ENCODE measurements at regions not wholly inside any gene's neighbourhood (a gene's known extent, or its start where the extent isn't known, plus 50 kb on each side); places are given as distances from the start of the nearest gene placed in this dataset.

DNA sequence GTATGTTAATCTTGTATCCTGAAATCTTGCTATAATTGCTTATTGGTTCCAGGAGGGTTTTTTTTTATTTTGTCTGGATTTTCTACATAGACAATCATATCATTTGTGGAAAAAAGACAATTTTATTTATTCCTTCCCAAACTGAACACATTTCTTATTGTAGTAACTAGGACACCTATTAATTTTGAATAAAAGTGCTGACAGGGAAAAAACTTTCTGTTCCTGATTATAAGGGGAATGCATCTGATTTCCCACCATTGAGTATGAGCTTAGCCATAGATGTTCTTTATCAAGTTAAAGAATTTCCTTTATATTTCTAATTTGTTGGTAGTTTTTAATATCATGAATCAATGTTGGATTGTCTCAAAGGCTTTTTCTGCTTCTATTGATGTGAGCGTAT lies 460.7 kb upstream of the CNTN3 start:
- Histone ChIP-seq H3K79me2 (ENCODE audit: control insufficient read depth, insufficient read depth, low read length) (no peaks in the 10 kb centered on the region), H2AFZ (ENCODE audit: control insufficient read depth, low read depth, low read length) (no peak overlapping the region), H3K27ac (ENCODE audit: control insufficient read depth, insufficient read depth) (no peak overlapping the region), H3K9ac (ENCODE audit: control insufficient read depth, insufficient read depth, low read length) (no peak overlapping the region), H3K4me1 (ENCODE audit: control insufficient read depth, insufficient read depth, low read length) (no peaks in the 10 kb centered on the region), H3K4me2 (ENCODE audit: control insufficient read depth, insufficient read depth) (no peak overlapping the region), H3K9me3 (replicated peaks; ENCODE audit: control insufficient read depth, insufficient read depth, low read length) (no peaks in the 10 kb centered on the region), H3K27me3 (replicated peaks in 1 of 2; ENCODE audit: control insufficient read depth in 2 of 2, insufficient read depth in 2 of 2, low read length in 1 of 2) (no peaks in the 10 kb centered on the region), H3K36me3 (ENCODE audit: control insufficient read depth in 2 of 2, insufficient read depth in 2 of 2, low read length in 1 of 2) (no peaks in the 10 kb centered on the region), H3K4me3 (no peak overlapping the region), H4K20me1 (ENCODE audit: control insufficient read depth, insufficient read depth) (no peaks in the 10 kb centered on the region)
- no TSS peak for BruUV-seq (replicated peaks)
- ChIA-PET CTCF (no interaction called here), POLR2A (no interaction called here), SMC1A (ENCODE audit: uncharacterized antibody, unreplicated experiment) (no interaction called here), RAD21 (ENCODE audit: unreplicated experiment) (no interaction called here)
- FAIRE-seq (no peak), DNase-seq (ENCODE audit: low read depth, low spot score) (no peak), ATAC-seq (no peak)
- 97% methylated on average over 1 of the region's 1 CpG for WGBS (ENCODE audit: insufficient coverage, insufficient replicate concordance, low lambda C conversion rate, missing lambda C conversion rate)
- TF ChIP-seq EED (IDR thresholded peaks at IDR 0.05; ENCODE audit: low read depth) = no peak
- TF ChIP-seq ZBTB40 (IDR thresholded peaks at IDR 0.05; ENCODE audit: borderline replicate concordance) = no peak
- TF ChIP-seq NBN (IDR thresholded peaks at IDR 0.05) = no peak
- TF ChIP-seq CHD1 (IDR thresholded peaks at IDR 0.05; ENCODE audit: low read depth, low read length) = no peak
- TF ChIP-seq IRF4 (IDR thresholded peaks at IDR 0.05; ENCODE audit: low read depth, low read length) = no peak
- no peak for TF ChIP-seq SIX5 (IDR thresholded peaks at IDR 0.05; ENCODE audit: low read depth, low read length, severe bottlenecking)
- no peak for TF ChIP-seq PKNOX1 (IDR thresholded peaks at IDR 0.05)
- TF ChIP-seq GATAD2B (conservative IDR thresholded peaks at IDR 0.05; ENCODE audit: low read depth) = no peak
- no peak for TF ChIP-seq YBX1 (IDR thresholded peaks at IDR 0.05)
- TF ChIP-seq RAD21 (IDR thresholded peaks at IDR 0.05; ENCODE audit: insufficient read depth, low read depth, low read length) = no peak
- TF ChIP-seq BCL11A (IDR thresholded peaks at IDR 0.05; ENCODE audit: low read depth, low read length) = no peak
- TF ChIP-seq, protein P1, sequence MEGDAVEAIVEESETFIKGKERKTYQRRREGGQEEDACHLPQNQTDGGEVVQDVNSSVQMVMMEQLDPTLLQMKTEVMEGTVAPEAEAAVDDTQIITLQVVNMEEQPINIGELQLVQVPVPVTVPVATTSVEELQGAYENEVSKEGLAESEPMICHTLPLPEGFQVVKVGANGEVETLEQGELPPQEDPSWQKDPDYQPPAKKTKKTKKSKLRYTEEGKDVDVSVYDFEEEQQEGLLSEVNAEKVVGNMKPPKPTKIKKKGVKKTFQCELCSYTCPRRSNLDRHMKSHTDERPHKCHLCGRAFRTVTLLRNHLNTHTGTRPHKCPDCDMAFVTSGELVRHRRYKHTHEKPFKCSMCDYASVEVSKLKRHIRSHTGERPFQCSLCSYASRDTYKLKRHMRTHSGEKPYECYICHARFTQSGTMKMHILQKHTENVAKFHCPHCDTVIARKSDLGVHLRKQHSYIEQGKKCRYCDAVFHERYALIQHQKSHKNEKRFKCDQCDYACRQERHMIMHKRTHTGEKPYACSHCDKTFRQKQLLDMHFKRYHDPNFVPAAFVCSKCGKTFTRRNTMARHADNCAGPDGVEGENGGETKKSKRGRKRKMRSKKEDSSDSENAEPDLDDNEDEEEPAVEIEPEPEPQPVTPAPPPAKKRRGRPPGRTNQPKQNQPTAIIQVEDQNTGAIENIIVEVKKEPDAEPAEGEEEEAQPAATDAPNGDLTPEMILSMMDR (IDR thresholded peaks at IDR 0.05 in 2 of 3, conservative IDR thresholded peaks at IDR 0.05 in 1 of 3; ENCODE audit: control insufficient read depth in 2 of 3, extremely low read depth in 1 of 3, insufficient read depth in 1 of 3, low read depth in 3 of 3, low read length in 3 of 3) = no peak
- in situ Hi-C loops (cut with MboI) = no loop called here
- intact Hi-C loops (cut with micrococcal nuclease; ENCODE audit: unreplicated experiment) = no loop called here

Measured in GM12878 (cell line).